Keratinocyte (primary cell): ENCODE measurements at regions not wholly inside any gene's neighbourhood (a gene's known extent, or its start where the extent isn't known, plus 50 kb on each side); places are given as distances from the start of the nearest gene placed in this dataset.

ENCODE experiments used
- CTCF ChIP-seq, 3 experiments: IDR thresholded peaks in 1 of 3; conservative IDR thresholded peaks in 1 of 3; optimal IDR thresholded peaks in 1 of 3; 2 replicates in 2 of 3; 3 replicates in 1 of 3; pipeline versions ENCODE3 to v1.5.1; 2011; ENCODE audit warnings: low read length in 3 of 3, mild to moderate bottlenecking in 3 of 3, moderate library complexity in 2 of 3, control low read depth in 1 of 3, inconsistent platforms in 1 of 3; ENCODE audit not compliant: insufficient read depth in 2 of 3; ENCODE audit errors: extremely low read depth in 1 of 3
- EZH2 ChIP-seq: IDR thresholded peaks from one replicate; pipeline ENCODE4 v1.6.1; 2012; ENCODE audit warnings: inconsistent platforms, mild to moderate bottlenecking, low read length, moderate library complexity

DNA sequence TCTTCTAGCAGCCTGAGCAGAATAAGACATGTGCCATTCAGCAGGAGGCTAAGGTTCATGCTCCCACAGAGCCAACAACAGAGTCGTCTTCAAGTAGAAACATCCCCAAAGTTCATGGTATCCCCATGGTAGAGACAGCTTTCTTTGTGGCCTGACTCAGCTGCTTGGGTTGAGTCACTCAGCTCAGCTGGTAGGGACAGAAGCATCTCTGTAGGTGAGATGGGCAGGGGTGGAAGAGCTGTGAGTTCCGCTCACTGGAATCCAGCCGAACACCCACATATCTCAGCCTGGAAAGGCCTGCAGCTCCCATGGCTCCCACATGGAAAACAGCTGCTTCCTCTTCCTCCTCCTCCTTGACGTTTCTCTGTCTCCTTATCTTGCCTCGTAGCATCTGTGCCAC is 792.7 kb downstream of the RNF144A start:
- TF ChIP-seq CTCF (optimal IDR thresholded peaks at IDR 0.05 in 1 of 3, IDR thresholded peaks at IDR 0.05 in 1 of 3, conservative IDR thresholded peaks at IDR 0.05 in 1 of 3; ENCODE audit: extremely low read depth in 1 of 3, insufficient read depth in 2 of 3, low read length in 3 of 3) = no peak
- TF ChIP-seq EZH2 = no peak
